Brain microvascular endothelial cell (primary cell): ENCODE measurements at regions not wholly inside any gene's neighbourhood (a gene's known extent, or its start where the extent isn't known, plus 50 kb on each side); places are given as distances from the start of the nearest gene placed in this dataset.

ENCODE experiments used
- DNase-seq: peaks from one replicate; pipeline ENCODE4 v3.0.0-alpha.2; 2020
- H3K27ac ChIP-seq: fragments of 250-450 bp; sonication (Bioruptor Pico); 2 replicates; pipeline ENCODE4 v1.5.1; 2020; ENCODE audit warnings: mild to moderate bottlenecking, moderate library complexity
- H3K27me3 ChIP-seq: fragments of 250-450 bp; sonication (Bioruptor Pico); replicated peaks from 2 replicates; pipeline ENCODE4 v1.5.1; 2020; ENCODE audit warnings: mild to moderate bottlenecking
- H3K36me3 ChIP-seq: fragments of 250-450 bp; sonication (Bioruptor Pico); replicated peaks from 2 replicates; pipeline ENCODE4 v1.5.1; 2020; ENCODE audit warnings: mild to moderate bottlenecking
- H3K4me3 ChIP-seq: 2 replicates; pipeline ENCODE4 v1.5.1; 2011; ENCODE audit warnings: low read depth, mild to moderate bottlenecking, control low read depth, low read length, moderate library complexity
- CTCF ChIP-seq: IDR thresholded peaks from 2 replicates; pipeline ENCODE4 v1.5.1; 2011; ENCODE audit warnings: low read depth, mild to moderate bottlenecking, moderate library complexity, low read length, control low read depth, inconsistent platforms; ENCODE audit errors: missing control alignments
- in situ Hi-C: cut with HindIII; loops from 2 replicates; pipeline ENCODE4 v1.10.0; 2017; ENCODE audit warnings: low sequenced_read_pairs, low pct_ligation_motif_present

GRCh38 chr12:107571492-107571891 lies 114.1 kb upstream of the PWP1 start:
- in situ Hi-C loops, result no loop called here
- no peak for DNase-seq
- TF ChIP-seq CTCF, result no peak
- Histone ChIP-seq H3K27ac (no peak overlapping the region), H3K4me3 (no peak overlapping the region), H3K36me3 (no peaks in the 10 kb centered on the region), H3K27me3 (no peaks in the 10 kb centered on the region)

GRCh38 chr12:107574691-107575090 lies 110.9 kb upstream of the PWP1 start:
- Histone ChIP-seq H3K27ac (no peak overlapping the region), H3K27me3 (no peaks in the 10 kb centered on the region), H3K4me3 (no peak overlapping the region), H3K36me3 (no peaks in the 10 kb centered on the region)
- TF ChIP-seq CTCF, result no peak
- no peak for DNase-seq
- in situ Hi-C loops, result no loop called here

DNA sequence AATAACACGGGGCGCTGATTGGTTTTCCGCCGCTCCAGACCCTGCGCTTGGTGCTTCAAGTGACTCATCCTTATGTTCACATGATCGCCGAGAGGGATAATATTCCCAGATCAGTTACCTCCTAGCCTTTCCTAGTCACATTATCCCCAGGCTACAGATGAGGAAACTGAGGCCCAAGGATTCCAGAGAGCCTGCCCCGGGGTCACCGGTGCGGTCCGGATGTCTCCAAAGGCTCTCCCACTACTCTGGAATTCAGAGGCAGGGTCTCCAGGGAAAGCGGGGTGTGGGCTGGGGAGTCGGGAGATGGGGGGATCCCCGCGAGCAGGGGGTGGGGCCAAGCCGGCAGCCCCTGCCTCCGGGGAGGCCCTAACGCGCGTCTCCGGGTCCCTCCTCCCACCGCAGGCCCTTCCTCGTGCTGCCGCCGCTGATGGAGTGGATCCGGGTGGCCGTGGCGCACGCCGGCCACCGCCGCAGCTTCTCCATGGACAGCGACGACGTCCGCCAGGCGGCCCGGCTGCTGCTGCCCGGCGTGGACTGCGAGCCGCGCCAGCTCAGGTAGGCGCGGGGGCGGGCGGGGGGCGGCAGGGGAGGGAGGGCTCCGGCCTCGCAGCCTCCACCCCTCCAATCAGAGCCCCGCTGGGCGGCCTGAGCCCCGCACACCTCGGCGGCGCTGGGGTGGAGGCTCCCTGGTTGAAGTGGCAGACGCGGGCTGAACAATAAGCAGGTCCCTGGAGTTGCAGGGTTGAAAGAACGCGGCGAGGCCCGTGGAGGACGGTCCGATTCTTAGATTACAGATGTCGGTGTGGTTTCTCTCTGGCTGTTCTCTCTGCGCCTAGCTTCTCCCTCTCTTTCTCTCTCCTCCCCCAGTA lies 104.6 kb upstream of the PWP1 start:
- Histone ChIP-seq H3K27me3 (no peaks in the 10 kb centered on the region), H3K4me3 (peak overlapping the region; percentile 38), H3K27ac (no peak overlapping the region), H3K36me3 (no peaks in the 10 kb centered on the region)
- TF ChIP-seq CTCF, result no peak
- in situ Hi-C loops, result no loop called here
- DNase-seq, result no peak

DNA sequence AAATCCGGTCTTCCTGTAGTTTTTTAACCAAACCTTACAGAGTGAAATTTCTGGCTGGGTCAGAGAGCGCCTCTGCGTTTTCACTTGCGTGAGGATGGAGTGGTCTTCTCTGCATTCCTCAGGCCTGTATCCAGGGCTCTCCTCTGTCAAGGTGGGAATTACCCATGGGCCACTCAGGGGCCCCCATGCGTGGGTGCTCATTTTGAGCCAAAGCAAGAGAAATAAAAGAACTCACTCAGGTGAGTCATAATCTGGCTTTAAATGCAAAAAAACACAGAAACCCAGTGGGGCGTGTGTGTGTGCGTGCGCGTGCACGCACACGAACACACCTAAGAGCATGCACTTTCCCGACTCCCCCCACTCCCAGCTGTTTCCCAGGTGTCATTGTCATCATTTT lies 104.0 kb upstream of the PWP1 start:
- in situ Hi-C loops, result no loop called here
- no peak for TF ChIP-seq CTCF
- Histone ChIP-seq H3K4me3 (peak overlapping the region; percentile 38), H3K36me3 (no peaks in the 10 kb centered on the region), H3K27me3 (no peaks in the 10 kb centered on the region), H3K27ac (no peak overlapping the region)
- no peak for DNase-seq

DNA sequence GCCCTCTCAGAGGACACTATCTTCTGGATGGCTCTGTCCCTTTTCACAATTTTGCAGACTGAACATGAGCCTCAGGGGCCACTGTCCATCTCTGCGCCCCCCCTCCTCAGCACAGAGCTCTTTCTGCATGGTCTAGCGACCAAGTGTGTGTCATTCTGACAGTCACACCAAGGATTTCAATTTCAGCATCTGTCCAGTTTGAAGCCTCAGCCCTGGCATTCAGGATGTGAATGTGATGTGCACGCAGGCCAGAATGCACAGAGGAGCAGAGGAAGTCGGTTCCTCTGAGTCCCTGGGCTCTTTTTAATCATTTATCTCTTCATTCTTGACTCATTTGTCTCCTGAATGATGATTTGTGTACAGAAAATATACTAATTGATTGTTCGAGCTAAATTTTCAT lies 102.0 kb upstream of the PWP1 start:
- Histone ChIP-seq H3K4me3 (no peak overlapping the region), H3K27me3 (no peaks in the 10 kb centered on the region), H3K36me3 (no peaks in the 10 kb centered on the region), H3K27ac (no peak overlapping the region)
- DNase-seq, result no peak
- in situ Hi-C loops, result no loop called here
- no peak for TF ChIP-seq CTCF

GRCh38 chr12:107584563-107584962 lies 101.0 kb upstream of the PWP1 start:
- TF ChIP-seq CTCF, result no peak
- in situ Hi-C loops, result no loop called here
- Histone ChIP-seq H3K27me3 (no peaks in the 10 kb centered on the region), H3K27ac (no peak overlapping the region), H3K4me3 (no peak overlapping the region), H3K36me3 (no peaks in the 10 kb centered on the region)
- no peak for DNase-seq
